Activated CD8-positive, alpha-beta T cell treated with anti-CD3 and anti-CD28 coated beads for 36 hours (primary cell): ENCODE measurements at regions not wholly inside any gene's neighbourhood (a gene's known extent, or its start where the extent isn't known, plus 50 kb on each side); places are given as distances from the start of the nearest gene placed in this dataset.

ENCODE experiments used
- ATAC-seq: fragments of 200-7000 bp; cut with Tn5 transposase; one replicate; pipeline ENCODE4 v1.10.0; 2021; ENCODE audit warnings: mild to moderate bottlenecking, moderate library complexity
- CTCF ChIA-PET: fragments of 350-600 bp; sonication (Branson Sonifier 250); formaldehyde crosslinking; loops from one replicate; lab custom pipeline; 2021; ENCODE audit warnings: antibody characterized with exemption; lab: Charles Lee
- POLR2A ChIA-PET: fragments of 350-600 bp; sonication (Branson Sonifier 250); formaldehyde crosslinking; loops from one replicate; lab custom pipeline; 2021; ENCODE audit warnings: antibody characterized with exemption; lab: Charles Lee
- DNase-seq: peaks from one replicate; pipeline ENCODE4 v3.0.0-alpha.2; 2020
- H3K27ac Mint-ChIP-seq: one replicate; pipeline ENCODE4 v1.8.0; 2021; ENCODE audit warnings: mild to moderate bottlenecking, mixed read lengths
- H3K27me3 Mint-ChIP-seq: one replicate; pipeline ENCODE4 v1.8.0; 2021; ENCODE audit warnings: mixed read lengths
- H3K36me3 Mint-ChIP-seq: one replicate; pipeline ENCODE4 v1.8.0; 2021; ENCODE audit warnings: low read depth, mixed read lengths
- H3K4me1 Mint-ChIP-seq: one replicate; pipeline ENCODE4 v1.8.0; 2021; ENCODE audit warnings: low read depth, mixed read lengths
- H3K4me3 Mint-ChIP-seq: one replicate; pipeline ENCODE4 v1.8.0; 2021; ENCODE audit warnings: mild to moderate bottlenecking, moderate library complexity, mixed read lengths
- H3K9me3 Mint-ChIP-seq: one replicate; pipeline ENCODE4 v1.8.0; 2021; ENCODE audit warnings: mixed read lengths
- CTCF ChIP-seq: fragments of 200-600 bp; IDR thresholded peaks from one replicate; pipeline ENCODE4 v1.8.0; 2022; ENCODE audit warnings: antibody characterized with exemption, mild to moderate bottlenecking
- intact Hi-C: fragments of 100-400 bp; cut with micrococcal nuclease; formaldehyde crosslinking; loops from one replicate; pipeline ENCODE4 v1.10.0; 2022

GRCh38 chr2:38216886-38217285 is 140.9 kb upstream of the CYP1B1 start:
- TF ChIP-seq CTCF, result no peak
- DNase-seq, result no peak
- Mint-ChIP-seq H3K27ac (no peak overlapping the region), H3K27me3 (peaks cover 5% of the 10 kb centered on the region), H3K36me3 (no peaks in the 10 kb centered on the region), H3K9me3 (no peaks in the 10 kb centered on the region), H3K4me1 (peaks cover 9% of the 10 kb centered on the region), H3K4me3 (no peak overlapping the region)
- CTCF ChIA-PET, result no interaction called here
- no peak for ATAC-seq
- POLR2A ChIA-PET, result no interaction called here
- intact Hi-C loops, result no loop called here

GRCh38 chr2:38215993-38216392 is 140.0 kb upstream of the CYP1B1 start:
- H3K4me1 Mint-ChIP-seq, result peaks cover 9% of the 10 kb centered on the region
- intact Hi-C loops, result no loop called here
- H3K27me3 Mint-ChIP-seq, result peaks cover 5% of the 10 kb centered on the region
- no peak overlapping the region for H3K4me3 Mint-ChIP-seq
- TF ChIP-seq CTCF, result no peak
- ChIA-PET CTCF (no interaction called here), POLR2A (no interaction called here)
- no peak for ATAC-seq
- DNase-seq, result no peak
- H3K27ac Mint-ChIP-seq, result no peak overlapping the region
- H3K9me3 Mint-ChIP-seq, result no peaks in the 10 kb centered on the region
- no peaks in the 10 kb centered on the region for H3K36me3 Mint-ChIP-seq

- intact Hi-C loops, result no loop called here
- ATAC-seq (no peak), DNase-seq (no peak)
- H3K9me3 Mint-ChIP-seq, result no peaks in the 10 kb centered on the region
- H3K27ac Mint-ChIP-seq, result no peak overlapping the region
- no peak for TF ChIP-seq CTCF
- ChIA-PET POLR2A (no interaction called here), CTCF (no interaction called here)
- peaks cover 9% of the 10 kb centered on the region for H3K4me1 Mint-ChIP-seq
- peaks cover 5% of the 10 kb centered on the region for H3K27me3 Mint-ChIP-seq
- no peak overlapping the region for H3K4me3 Mint-ChIP-seq
- no peaks in the 10 kb centered on the region for H3K36me3 Mint-ChIP-seq
Observed at GRCh38 chr2:38215522-38215921, 139.6 kb upstream of the CYP1B1 start.

- no peak overlapping the region for H3K4me3 Mint-ChIP-seq
- POLR2A ChIA-PET, result no interaction called here
- H3K27me3 Mint-ChIP-seq, result peaks cover 4% of the 10 kb centered on the region
- H3K4me1 Mint-ChIP-seq, result peaks cover 9% of the 10 kb centered on the region
- ATAC-seq (peak; percentile 71), DNase-seq (peak; percentile 30)
- H3K36me3 Mint-ChIP-seq, result no peaks in the 10 kb centered on the region
- H3K9me3 Mint-ChIP-seq, result no peaks in the 10 kb centered on the region
- intact Hi-C loops, result no loop called here
- CTCF ChIA-PET, result interaction anchor here (1.1 kb wide), 1 partner anchor 60 kb away, joined by 3 read pairs; no protein-coding TSS in a partner anchor
- no peak overlapping the region for H3K27ac Mint-ChIP-seq
- TF ChIP-seq CTCF, result no peak
Observed at GRCh38 chr2:38214209-38214717, 138.3 kb upstream of the CYP1B1 start.

GRCh38 chr2:38213619-38214167 is 137.7 kb upstream of the CYP1B1 start:
- Mint-ChIP-seq H3K36me3 (no peaks in the 10 kb centered on the region), H3K27me3 (no peaks in the 10 kb centered on the region), H3K4me3 (no peak overlapping the region), H3K4me1 (peaks cover 9% of the 10 kb centered on the region), H3K27ac (no peak overlapping the region), H3K9me3 (no peaks in the 10 kb centered on the region)
- DNase-seq (no peak), ATAC-seq (peak; percentile 17)
- intact Hi-C loops, result no loop called here
- CTCF ChIA-PET, result no interaction called here
- TF ChIP-seq CTCF, result no peak
- POLR2A ChIA-PET, result no interaction called here
